ENCODE measurements at regions not wholly inside any gene's neighbourhood (a gene's known extent, or its start where the extent isn't known, plus 50 kb on each side); places are given as distances from the start of the nearest gene placed in this dataset.

- no peak overlapping the region for H3K27ac Mint-ChIP-seq
- no peak for DNase-seq
- H3K9me3 Mint-ChIP-seq, result no peaks in the 10 kb centered on the region
- H3K27me3 Mint-ChIP-seq, result peaks cover 8 to 29% (median 15%) of the 10 kb centered on the region in 3 donors
- no peak for ATAC-seq (ENCODE audit: low read depth in 2 of 2)
- H3K4me1 Mint-ChIP-seq, result no peaks in the 10 kb centered on the region
- H3K36me3 Mint-ChIP-seq, result peaks cover 0 to 5% of the 10 kb centered on the region in 2 donors
- no peak overlapping the region for H3K4me3 Mint-ChIP-seq
Measured at GRCh38 chr3:45337839-45338470, 50.4 kb upstream of the LARS2 start.
